GM23338 (cell line): ENCODE measurements at regions not wholly inside any gene's neighbourhood (a gene's known extent, or its start where the extent isn't known, plus 50 kb on each side); places are given as distances from the start of the nearest gene placed in this dataset.

Experiments
- ATAC-seq: fragments of 200-7000 bp; cut with Tn5 transposase; 3 replicates; pipeline ENCODE4 v1.9.1; 2020
- DNase-seq: peaks from one replicate; pipeline ENCODE4 v3.0.0-alpha.2; 2015; ENCODE audit warnings: low spot score
- H2AFZ ChIP-seq: fragments of 200-600 bp; sonication (generic); 2 replicates; pipeline ENCODE4 v1.8.0; 2016; ENCODE audit warnings: antibody characterized with exemption, mild to moderate bottlenecking, moderate library complexity
- H3F3A ChIP-seq: fragments of 200-600 bp; sonication (generic); replicated peaks from 2 replicates; pipeline ENCODE4 v1.8.0; 2017; ENCODE audit warnings: antibody characterized with exemption, mixed run types, low read depth
- H3K27ac ChIP-seq: fragments of 200-600 bp; sonication (generic); 2 replicates; pipeline ENCODE4 v1.6.1; 2016; ENCODE audit warnings: low read depth
- H3K27me3 ChIP-seq: fragments of 200-600 bp; sonication (generic); 2 replicates; pipeline ENCODE4 v1.8.0; 2016; ENCODE audit warnings: mild to moderate bottlenecking, mixed run types, moderate library complexity; ENCODE audit not compliant: insufficient read depth
- H3K36me3 ChIP-seq: fragments of 200-600 bp; sonication (generic); 2 replicates; pipeline ENCODE4 v1.8.0; 2016; ENCODE audit warnings: mild to moderate bottlenecking; ENCODE audit not compliant: insufficient read depth
- H3K4me1 ChIP-seq: fragments of 200-600 bp; sonication (generic); 2 replicates; pipeline ENCODE4 v1.8.0; 2016; ENCODE audit warnings: mild to moderate bottlenecking, moderate library complexity; ENCODE audit not compliant: insufficient read depth
- H3K4me2 ChIP-seq: fragments of 200-600 bp; sonication (generic); 2 replicates; pipeline ENCODE4 v1.7.1; 2017; ENCODE audit warnings: mixed run types
- H3K4me3 ChIP-seq: fragments of 200-600 bp; sonication (generic); 2 replicates; pipeline ENCODE4 v1.6.1; 2016; ENCODE audit warnings: mixed run types
- H3K79me2 ChIP-seq: fragments of 200-600 bp; sonication (generic); replicated peaks from 2 replicates; pipeline ENCODE4 v1.8.0; 2017; ENCODE audit warnings: mild to moderate bottlenecking; ENCODE audit not compliant: insufficient read depth
- H3K9me2 ChIP-seq: fragments of 200-600 bp; sonication (generic); 2 replicates; pipeline ENCODE4 v1.8.0; 2017; ENCODE audit not compliant: insufficient read depth
- H4K20me1 ChIP-seq: fragments of 200-600 bp; sonication (generic); replicated peaks from 2 replicates; pipeline ENCODE4 v1.8.0; 2017; ENCODE audit warnings: mild to moderate bottlenecking; ENCODE audit not compliant: insufficient read depth
- H3K27ac Mint-ChIP-seq: 2 replicates; pipeline ENCODE4 v1.8.0; 2020; ENCODE audit warnings: inconsistent platforms, mild to moderate bottlenecking, moderate library complexity, mixed read lengths
- H3K27me3 Mint-ChIP-seq: 3 replicates; pipeline ENCODE4 v1.8.0; 2022; ENCODE audit warnings: low read depth, mild to moderate bottlenecking, moderate library complexity, mixed read lengths, inconsistent platforms; ENCODE audit not compliant: insufficient read depth, poor library complexity
- H3K36me3 Mint-ChIP-seq: 3 replicates; pipeline ENCODE4 v1.8.0; 2021; ENCODE audit warnings: low read depth, mild to moderate bottlenecking, inconsistent platforms, moderate library complexity, mixed read lengths
- H3K4me1 Mint-ChIP-seq: 3 replicates; pipeline ENCODE4 v1.8.0; 2020; ENCODE audit warnings: mild to moderate bottlenecking, inconsistent platforms, mixed read lengths
- H3K4me3 Mint-ChIP-seq: 3 replicates; pipeline ENCODE4 v1.8.0; 2021; ENCODE audit warnings: moderate library complexity, mild to moderate bottlenecking, inconsistent platforms, mixed read lengths
- H3K9me3 Mint-ChIP-seq: 3 replicates; pipeline ENCODE4 v1.8.0; 2020; ENCODE audit warnings: moderate library complexity, mild to moderate bottlenecking, inconsistent platforms, mixed read lengths
- ETS1 ChIP-seq: IDR thresholded peaks from 2 replicates; pipeline ENCODE4 v1.6.1; 2016; ENCODE audit warnings: antibody characterized with exemption
- EZH2 ChIP-seq: fragments of 200-600 bp; sonication (generic); IDR thresholded peaks from one replicate; pipeline ENCODE4 v1.8.0; 2017; ENCODE audit warnings: antibody characterized with exemption, mild to moderate bottlenecking, low read depth; ENCODE audit not compliant: unreplicated experiment
- EZH2phosphoT487 ChIP-seq: fragments of 200-600 bp; sonication (generic); IDR thresholded peaks from one replicate; pipeline ENCODE4 v1.8.1; 2018; ENCODE audit warnings: antibody characterized with exemption; ENCODE audit not compliant: unreplicated experiment
- JUNB ChIP-seq: IDR thresholded peaks from one replicate; pipeline ENCODE4 v1.6.1; 2016; ENCODE audit warnings: antibody characterized with exemption; ENCODE audit not compliant: unreplicated experiment
- NANOG ChIP-seq: IDR thresholded peaks from 2 replicates; pipeline ENCODE4 v1.6.1; 2016; ENCODE audit warnings: antibody characterized with exemption, borderline replicate concordance
- POLR2AphosphoS5 ChIP-seq: IDR thresholded peaks from 2 replicates; pipeline ENCODE4 v1.6.1; 2016; ENCODE audit warnings: antibody characterized with exemption, low read depth
- REST ChIP-seq: IDR thresholded peaks from one replicate; pipeline ENCODE4 v1.6.1; 2018; ENCODE audit warnings: antibody characterized with exemption; ENCODE audit not compliant: unreplicated experiment
- STAT1 ChIP-seq: IDR thresholded peaks from one replicate; pipeline ENCODE4 v1.6.1; 2016; ENCODE audit warnings: antibody characterized with exemption; ENCODE audit not compliant: unreplicated experiment
- ZNF114 ChIP-seq: fragments of 250-450 bp; sonication (Bioruptor Pico); IDR thresholded peaks from 2 replicates; pipeline ENCODE4 v1.5.0; 2020; ENCODE audit warnings: mild to moderate bottlenecking, moderate library complexity
- ZNF331 ChIP-seq: fragments of 250-450 bp; sonication (Bioruptor Pico); IDR thresholded peaks from 2 replicates; pipeline ENCODE4 v1.5.0; 2020; ENCODE audit warnings: low read depth, mild to moderate bottlenecking, moderate library complexity
- ZNF462 ChIP-seq: fragments of 250-450 bp; sonication (Bioruptor Pico); IDR thresholded peaks from 2 replicates; pipeline ENCODE4 v1.5.0; 2020; ENCODE audit warnings: mild to moderate bottlenecking, moderate library complexity

GRCh38 chr11:122491509-122491908 lies 164.0 kb upstream of the UBASH3B start:
- Mint-ChIP-seq H3K36me3 (no peaks in the 10 kb centered on the region), H3K27ac (no peak overlapping the region), H3K4me1 (no peaks in the 10 kb centered on the region; the same call in 2 of the 3 replicates), H3K4me3 (no peak overlapping the region), H3K9me3 (no peaks in the 10 kb centered on the region; the same call in 1 of the 3 replicates), H3K27me3 (no peaks in the 10 kb centered on the region)
- H3F3A ChIP-seq: no peaks in the 10 kb centered on the region
- no peak overlapping the region for H3K4me3 ChIP-seq
- H3K79me2 ChIP-seq: no peaks in the 10 kb centered on the region
- no peaks in the 10 kb centered on the region for H3K36me3 ChIP-seq
- H3K9me2 ChIP-seq: no peaks in the 10 kb centered on the region
- no peak overlapping the region for H3K4me2 ChIP-seq
- H3K27me3 ChIP-seq: no peaks in the 10 kb centered on the region
- no peak for TF ChIP-seq STAT1
- TF ChIP-seq ETS1: no peak
- TF ChIP-seq EZH2phosphoT487: no peak
- TF ChIP-seq NANOG: no peak
- no peak for TF ChIP-seq EZH2
- no peak for TF ChIP-seq ZNF114
- no peaks in the 10 kb centered on the region for H4K20me1 ChIP-seq
- no peak overlapping the region for H2AFZ ChIP-seq
- DNase-seq (no peak), ATAC-seq (no peak)
- no peak overlapping the region for H3K27ac ChIP-seq
- no peaks in the 10 kb centered on the region for H3K4me1 ChIP-seq

GRCh38 chr11:122488892-122489706 lies 166.4 kb upstream of the UBASH3B start:
- ATAC-seq: no peak
- TF ChIP-seq POLR2AphosphoS5 (no peak), REST (no peak), EZH2phosphoT487 (no peak), ZNF114 (no peak), ZNF331 (CRISPR knock-in tag) (no peak), NANOG (no peak), ZNF462 (CRISPR knock-in tag) (no peak), JUNB (no peak)

More at GRCh38 chr11:122488892-122489706, 166.4 kb upstream of the UBASH3B start:
- Mint-ChIP-seq H3K27ac (no peak overlapping the region), H3K4me3 (no peak overlapping the region), H3K9me3 (no peaks in the 10 kb centered on the region), H3K36me3 (no peaks in the 10 kb centered on the region), H3K4me1 (no peaks in the 10 kb centered on the region; the same call in 2 of the 3 replicates), H3K27me3 (no peaks in the 10 kb centered on the region)
- no peaks in the 10 kb centered on the region for H4K20me1 ChIP-seq
- H3K9me2 ChIP-seq: no peaks in the 10 kb centered on the region
- no peaks in the 10 kb centered on the region for H3K27me3 ChIP-seq
- H3K4me3 ChIP-seq: no peak overlapping the region
- H3K27ac ChIP-seq: no peak overlapping the region
- no peaks in the 10 kb centered on the region for H3K36me3 ChIP-seq
- H3K79me2 ChIP-seq: no peaks in the 10 kb centered on the region
- no peaks in the 10 kb centered on the region for H3F3A ChIP-seq
- no peak overlapping the region for H3K4me2 ChIP-seq
- no peak for DNase-seq
- H2AFZ ChIP-seq: no peak overlapping the region
- no peaks in the 10 kb centered on the region for H3K4me1 ChIP-seq
